ENCODE measurements at regions not wholly inside any gene's neighbourhood (a gene's known extent, or its start where the extent isn't known, plus 50 kb on each side); places are given as distances from the start of the nearest gene placed in this dataset.

DNA sequence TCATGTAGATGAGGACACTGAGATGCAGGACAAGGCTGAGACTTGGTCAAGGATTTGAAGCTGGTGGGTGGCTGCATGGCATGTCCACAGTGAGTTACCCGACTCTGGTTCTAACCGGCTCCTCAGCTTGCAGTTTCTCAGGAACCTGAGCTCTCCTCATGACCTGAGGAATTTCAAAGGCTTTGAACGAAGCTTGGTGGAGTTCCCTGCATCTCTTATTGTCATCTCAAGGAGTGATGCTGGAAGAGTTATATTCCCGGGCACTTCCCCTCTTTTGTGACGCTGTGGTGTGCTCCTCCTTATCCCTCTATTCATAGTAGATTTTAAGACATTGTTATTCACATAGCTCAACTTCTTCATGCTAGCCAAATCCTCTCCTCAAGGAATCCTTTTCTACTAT, 500.1 kb upstream of the HTR2A start:
- no peak for TF ChIP-seq POLR2A (IDR thresholded peaks at IDR 0.05)
- TF ChIP-seq, protein P1, sequence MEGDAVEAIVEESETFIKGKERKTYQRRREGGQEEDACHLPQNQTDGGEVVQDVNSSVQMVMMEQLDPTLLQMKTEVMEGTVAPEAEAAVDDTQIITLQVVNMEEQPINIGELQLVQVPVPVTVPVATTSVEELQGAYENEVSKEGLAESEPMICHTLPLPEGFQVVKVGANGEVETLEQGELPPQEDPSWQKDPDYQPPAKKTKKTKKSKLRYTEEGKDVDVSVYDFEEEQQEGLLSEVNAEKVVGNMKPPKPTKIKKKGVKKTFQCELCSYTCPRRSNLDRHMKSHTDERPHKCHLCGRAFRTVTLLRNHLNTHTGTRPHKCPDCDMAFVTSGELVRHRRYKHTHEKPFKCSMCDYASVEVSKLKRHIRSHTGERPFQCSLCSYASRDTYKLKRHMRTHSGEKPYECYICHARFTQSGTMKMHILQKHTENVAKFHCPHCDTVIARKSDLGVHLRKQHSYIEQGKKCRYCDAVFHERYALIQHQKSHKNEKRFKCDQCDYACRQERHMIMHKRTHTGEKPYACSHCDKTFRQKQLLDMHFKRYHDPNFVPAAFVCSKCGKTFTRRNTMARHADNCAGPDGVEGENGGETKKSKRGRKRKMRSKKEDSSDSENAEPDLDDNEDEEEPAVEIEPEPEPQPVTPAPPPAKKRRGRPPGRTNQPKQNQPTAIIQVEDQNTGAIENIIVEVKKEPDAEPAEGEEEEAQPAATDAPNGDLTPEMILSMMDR (IDR thresholded peaks at IDR 0.05), result no peak

All from adrenal gland (tissue), 5 donors.